Neuronal stem cell (in vitro differentiated cells): ENCODE measurements at regions not wholly inside any gene's neighbourhood (a gene's known extent, or its start where the extent isn't known, plus 50 kb on each side); places are given as distances from the start of the nearest gene placed in this dataset.

Source experiments
- DNase-seq: peaks from one replicate; pipeline ENCODE4 v3.0.0-alpha.2; 2013; ENCODE audit warnings: low spot score
- H2AFZ ChIP-seq: one replicate; pipeline ENCODE4 v1.6.1; 2013; ENCODE audit warnings: mild to moderate bottlenecking, low read length, inconsistent platforms
- H2AK5ac ChIP-seq: 2 replicates; pipeline ENCODE4 v1.6.1; 2013; ENCODE audit warnings: low read depth, mild to moderate bottlenecking, inconsistent platforms, low read length, moderate library complexity, mixed read lengths
- H2BK120ac ChIP-seq: 2 replicates; pipeline ENCODE4 v1.6.1; 2013; ENCODE audit warnings: low read depth, mild to moderate bottlenecking, inconsistent platforms, low read length, moderate library complexity, mixed read lengths
- H2BK12ac ChIP-seq: one replicate; pipeline ENCODE4 v1.6.1; 2013; ENCODE audit warnings: low read length, inconsistent platforms
- H2BK15ac ChIP-seq: 2 replicates; pipeline ENCODE4 v1.6.1; 2013; ENCODE audit warnings: mild to moderate bottlenecking, low read length, inconsistent platforms, mixed read lengths
- H2BK5ac ChIP-seq: one replicate; pipeline ENCODE4 v1.6.1; 2013; ENCODE audit warnings: inconsistent platforms, mild to moderate bottlenecking, low read length, moderate library complexity
- H3K14ac ChIP-seq: one replicate; pipeline ENCODE4 v1.6.1; 2013; ENCODE audit warnings: low read length, inconsistent platforms
- H3K18ac ChIP-seq: 2 replicates; pipeline ENCODE4 v1.6.1; 2013; ENCODE audit warnings: low read length, inconsistent platforms
- H3K23ac ChIP-seq: 2 replicates; pipeline ENCODE4 v1.6.1; 2013; ENCODE audit warnings: low read depth, mild to moderate bottlenecking, mixed read lengths, low read length, inconsistent platforms; ENCODE audit not compliant: poor library complexity
- H3K27ac ChIP-seq: replicated peaks from 3 replicates; pipeline ENCODE4 v1.5.1; 2013; ENCODE audit warnings: low read length, inconsistent platforms
- H3K27me3 ChIP-seq, 3 experiments: 2 replicates each; pipeline ENCODE4 v1.6.1; 2013; ENCODE audit warnings: low read length in 3 of 3, mild to moderate bottlenecking in 2 of 3, inconsistent platforms in 1 of 3, low read depth in 1 of 3, mixed read lengths in 1 of 3, moderate library complexity in 1 of 3; ENCODE audit not compliant: control insufficient read depth in 3 of 3, insufficient read depth in 3 of 3
- H3K36me3 ChIP-seq, 2 donors: replicated peaks in 1 of 2; 2 replicates each; pipeline ENCODE4 v1.6.1; 2013; ENCODE audit warnings: low read length in 2 of 2; ENCODE audit not compliant: control insufficient read depth in 2 of 2, insufficient read depth in 2 of 2
- H3K4ac ChIP-seq: 2 replicates; pipeline ENCODE4 v1.6.1; 2013; ENCODE audit warnings: inconsistent platforms, mild to moderate bottlenecking, low read length, moderate library complexity
- H3K4me1 ChIP-seq, 2 donors: 1 replicate in 1 of 2; 2 replicates in 1 of 2; pipeline ENCODE4 v1.6.1; 2013; ENCODE audit warnings: low read length in 2 of 2, low read depth in 1 of 2; ENCODE audit not compliant: control insufficient read depth in 2 of 2, insufficient read depth in 1 of 2
- H3K4me2 ChIP-seq: one replicate; pipeline ENCODE4 v1.6.1; 2013; ENCODE audit warnings: mild to moderate bottlenecking, low read length, inconsistent platforms; ENCODE audit not compliant: insufficient read depth, poor library complexity, severe bottlenecking
- H3K4me3 ChIP-seq, 2 donors: 2 replicates each; pipeline ENCODE4 v1.5.1; 2013; ENCODE audit warnings: low read length in 2 of 2, mild to moderate bottlenecking in 2 of 2, inconsistent platforms in 1 of 2, moderate library complexity in 1 of 2
- H3K79me1 ChIP-seq: one replicate; pipeline ENCODE4 v1.6.1; 2013; ENCODE audit warnings: low read depth, mild to moderate bottlenecking, inconsistent platforms, low read length, moderate library complexity
- H3K9ac ChIP-seq: one replicate; pipeline ENCODE4 v1.6.1; 2013; ENCODE audit warnings: mild to moderate bottlenecking, low read depth, low read length, inconsistent platforms; ENCODE audit not compliant: poor library complexity
- H3K9me3 ChIP-seq, 2 donors: replicated peaks in 1 of 2; 2 replicates each; pipeline versions ENCODE3 to v1.6.1; 2013; ENCODE audit warnings: low read length in 2 of 2, mild to moderate bottlenecking in 2 of 2, inconsistent platforms in 1 of 2, low read depth in 1 of 2, mixed read lengths in 1 of 2, moderate library complexity in 1 of 2; ENCODE audit not compliant: control insufficient read depth in 2 of 2, insufficient read depth in 1 of 2
- H4K8ac ChIP-seq: one replicate; pipeline ENCODE4 v1.6.1; 2013; ENCODE audit warnings: low read depth, mild to moderate bottlenecking, inconsistent platforms, low read length, moderate library complexity
- H4K91ac ChIP-seq: one replicate; pipeline ENCODE4 v1.6.1; 2013; ENCODE audit warnings: low read length, low read depth, mild to moderate bottlenecking, inconsistent platforms; ENCODE audit not compliant: poor library complexity
- WGBS, 2 donors: extraction: QIAGEN DNeasy Blood & Tissue Kit; methylation state at CpG; one replicate each; pipeline ENCODE4 v1.1.7; 2013; ENCODE audit warnings: missing lambda C conversion rate in 2 of 2, mixed read lengths in 1 of 2; ENCODE audit not compliant: insufficient read length in 2 of 2, insufficient replicate concordance in 1 of 2; ENCODE audit errors: extremely low coverage in 2 of 2; 5-methylcytosine and 5-hydroxymethylcytosine counted together

- WGBS, 2 donors, result no CpG with 5 or more reads among the region's 1 CpG
- H3K27ac ChIP-seq, result no peak overlapping the region
These were observed 190.4 kb downstream of the DIPK2A start for GRCh38 chr3:144162042-144162441.

GRCh38 chr3:144164352-144164751 is 192.7 kb downstream of the DIPK2A start:
- Histone ChIP-seq H3K9ac (no peak overlapping the region), H3K23ac (no peak overlapping the region), H3K27ac (no peak overlapping the region), H3K9me3 (peaks cover 0 to 4% of the 10 kb centered on the region in 2 donors), H4K8ac (no peak overlapping the region), H2BK15ac (no peak overlapping the region), H2BK12ac (no peak overlapping the region), H3K18ac (no peak overlapping the region), H4K91ac (no peak overlapping the region), H2AK5ac (no peak overlapping the region), H2AFZ (no peak overlapping the region), H3K4me1 (no peaks in the 10 kb centered on the region), H3K36me3 (no peaks in the 10 kb centered on the region), H3K14ac (no peak overlapping the region), H2BK120ac (no peak overlapping the region), H3K4me2 (no peak overlapping the region), H3K4ac (no peak overlapping the region), H2BK5ac (no peak overlapping the region), H3K4me3 (no peak overlapping the region), H3K79me1 (no peaks in the 10 kb centered on the region), H3K27me3 (no peaks in the 10 kb centered on the region)
- DNase-seq, result no peak
- WGBS, 2 donors, result no CpG with 5 or more reads among the region's 1 CpG

More at GRCh38 chr3:144162042-144162441, 190.4 kb downstream of the DIPK2A start:
- Histone ChIP-seq H3K4me1 (no peaks in the 10 kb centered on the region), H2BK12ac (no peak overlapping the region), H3K36me3 (no peaks in the 10 kb centered on the region), H2BK120ac (no peak overlapping the region), H2BK5ac (no peak overlapping the region), H3K27me3 (no peaks in the 10 kb centered on the region), H3K4me3 (no peak overlapping the region), H2AK5ac (no peak overlapping the region), H3K18ac (no peak overlapping the region), H3K23ac (no peak overlapping the region), H3K79me1 (no peaks in the 10 kb centered on the region), H2AFZ (no peak overlapping the region), H4K8ac (no peak overlapping the region), H3K4ac (no peak overlapping the region), H3K4me2 (no peak overlapping the region), H3K9me3 (peaks cover 0 to 4% of the 10 kb centered on the region in 2 donors), H2BK15ac (no peak overlapping the region), H3K9ac (no peak overlapping the region), H3K14ac (no peak overlapping the region), H4K91ac (no peak overlapping the region)
- DNase-seq, result no peak

GRCh38 chr3:144165482-144165881 is 193.9 kb downstream of the DIPK2A start:
- no CpG with 5 or more reads among the region's 2 CpGs for WGBS, 2 donors

GRCh38 chr3:144167634-144168033 is 196.0 kb downstream of the DIPK2A start:
- no peak overlapping the region for H3K27ac ChIP-seq
- H2BK120ac ChIP-seq, result no peak overlapping the region
- H4K8ac ChIP-seq, result no peak overlapping the region
- H3K27me3 ChIP-seq, result no peaks in the 10 kb centered on the region
- no peak for DNase-seq
- H3K4ac ChIP-seq, result no peak overlapping the region
- no peak overlapping the region for H2AFZ ChIP-seq
- H3K9ac ChIP-seq, result no peak overlapping the region
- H3K14ac ChIP-seq, result no peak overlapping the region
- H2AK5ac ChIP-seq, result no peak overlapping the region
- H4K91ac ChIP-seq, result no peak overlapping the region
- no CpG with 5 or more reads among the region's 2 CpGs for WGBS, 2 donors
- H3K4me3 ChIP-seq, result no peak overlapping the region
- no peaks in the 10 kb centered on the region for H3K36me3 ChIP-seq
- H3K18ac ChIP-seq, result no peak overlapping the region
- H3K4me2 ChIP-seq, result no peak overlapping the region
- no peaks in the 10 kb centered on the region for H3K4me1 ChIP-seq
- no peak overlapping the region for H2BK15ac ChIP-seq
- no peak overlapping the region for H2BK5ac ChIP-seq
- no peaks in the 10 kb centered on the region for H3K9me3 ChIP-seq
- no peak overlapping the region for H2BK12ac ChIP-seq
- no peak overlapping the region for H3K23ac ChIP-seq
- no peaks in the 10 kb centered on the region for H3K79me1 ChIP-seq

More at GRCh38 chr3:144165482-144165881, 193.9 kb downstream of the DIPK2A start:
- H3K9ac ChIP-seq, result no peak overlapping the region
- H3K23ac ChIP-seq, result no peak overlapping the region
- no peak overlapping the region for H2BK120ac ChIP-seq
- H3K4me1 ChIP-seq, result no peaks in the 10 kb centered on the region
- H4K8ac ChIP-seq, result no peak overlapping the region
- no peak overlapping the region for H3K14ac ChIP-seq
- no peaks in the 10 kb centered on the region for H3K79me1 ChIP-seq
- no peak overlapping the region for H4K91ac ChIP-seq
- H3K4me2 ChIP-seq, result no peak overlapping the region
- no peak overlapping the region for H3K4me3 ChIP-seq
- no peak overlapping the region for H2AK5ac ChIP-seq
- H3K4ac ChIP-seq, result no peak overlapping the region
- no peak overlapping the region for H2BK15ac ChIP-seq
- no peak overlapping the region for H2BK5ac ChIP-seq
- no peaks in the 10 kb centered on the region for H3K27me3 ChIP-seq
- H3K18ac ChIP-seq, result no peak overlapping the region
- no peaks in the 10 kb centered on the region for H3K36me3 ChIP-seq
- H2AFZ ChIP-seq, result no peak overlapping the region
- no peak for DNase-seq
- no peak overlapping the region for H3K27ac ChIP-seq
- H2BK12ac ChIP-seq, result no peak overlapping the region
- no peaks in the 10 kb centered on the region for H3K9me3 ChIP-seq
